Hepatocyte (in vitro differentiated cells): ENCODE measurements at regions not wholly inside any gene's neighbourhood (a gene's known extent, or its start where the extent isn't known, plus 50 kb on each side); places are given as distances from the start of the nearest gene placed in this dataset.

ENCODE experiments used
- DNase-seq: peaks from one replicate; pipeline ENCODE4 v3.0.0-alpha.2; 2016; ENCODE audit warnings: low spot score
- H2AFZ ChIP-seq: fragments of 200-600 bp; sonication (generic); 2 replicates; pipeline ENCODE4 v1.6.0; 2016; ENCODE audit warnings: antibody characterized with exemption, mild to moderate bottlenecking
- H3K27ac ChIP-seq: fragments of 200-600 bp; sonication (generic); 2 replicates; pipeline ENCODE4 v1.5.1; 2016; ENCODE audit warnings: mild to moderate bottlenecking
- H3K27me3 ChIP-seq: fragments of 200-600 bp; sonication (generic); 2 replicates; pipeline ENCODE4 v1.6.1; 2016
- H3K36me3 ChIP-seq: fragments of 200-600 bp; sonication (generic); replicated peaks from 2 replicates; pipeline ENCODE4 v1.5.1; 2016; ENCODE audit warnings: low read depth; ENCODE audit not compliant: insufficient read depth
- H3K4me1 ChIP-seq: fragments of 200-600 bp; sonication (generic); 2 replicates; pipeline ENCODE4 v1.5.1; 2016; ENCODE audit warnings: mild to moderate bottlenecking, moderate library complexity; ENCODE audit not compliant: insufficient read depth
- H3K4me2 ChIP-seq: fragments of 200-600 bp; sonication (generic); 2 replicates; pipeline ENCODE4 v1.6.0; 2016
- H3K4me3 ChIP-seq: fragments of 200-600 bp; sonication (generic); 2 replicates; pipeline ENCODE4 v1.5.1; 2016; ENCODE audit warnings: mild to moderate bottlenecking
- H3K79me2 ChIP-seq: fragments of 200-600 bp; sonication (generic); 2 replicates; pipeline ENCODE4 v1.6.0; 2017; ENCODE audit warnings: mild to moderate bottlenecking
- H3K9me2 ChIP-seq: fragments of 200-600 bp; sonication (generic); replicated peaks from 2 replicates; pipeline ENCODE4 v1.6.0; 2017; ENCODE audit warnings: mild to moderate bottlenecking; ENCODE audit not compliant: insufficient read depth
- H3K9me3 ChIP-seq: fragments of 200-600 bp; sonication (generic); 2 replicates; pipeline ENCODE4 v1.5.1; 2016; ENCODE audit warnings: low read depth, mild to moderate bottlenecking
- H4K20me1 ChIP-seq: fragments of 200-600 bp; sonication (generic); 2 replicates; pipeline ENCODE4 v1.6.0; 2016; ENCODE audit warnings: mild to moderate bottlenecking; ENCODE audit not compliant: insufficient read depth, poor library complexity, severe bottlenecking
- EZH2 ChIP-seq: fragments of 200-600 bp; sonication (generic); IDR thresholded peaks from 2 replicates; pipeline ENCODE4 v1.6.1; 2016; ENCODE audit warnings: antibody characterized with exemption, mild to moderate bottlenecking, borderline replicate concordance
- EZH2phosphoT487 ChIP-seq: fragments of 200-600 bp; sonication (generic); IDR thresholded peaks from one replicate; pipeline ENCODE4 v1.6.1; 2018; ENCODE audit warnings: antibody characterized with exemption, mild to moderate bottlenecking, low read depth, moderate library complexity; ENCODE audit not compliant: unreplicated experiment, severe bottlenecking
- WGBS: methylation state at CpG from one replicate; pipeline ENCODE4 v1.1.6; 2016; ENCODE audit warnings: low lambda C conversion rate; ENCODE audit errors: missing lambda C conversion rate; 5-methylcytosine and 5-hydroxymethylcytosine counted together
- TF ChIP-seq, protein P1 (sequence below): fragments of 200-600 bp; sonication (generic); IDR thresholded peaks from 2 replicates; pipeline ENCODE4 v1.5.1; 2016; ENCODE audit warnings: antibody characterized with exemption, mild to moderate bottlenecking; ENCODE audit not compliant: poor library complexity

- no peak overlapping the region for H3K4me2 ChIP-seq
- no peak for DNase-seq
- H3K4me1 ChIP-seq, result no peaks in the 10 kb centered on the region
- no peaks in the 10 kb centered on the region for H4K20me1 ChIP-seq
- no peak overlapping the region for H3K4me3 ChIP-seq
- WGBS, result 87% methylated on average over 1 of the region's 1 CpG
- peaks cover under 1% of the 10 kb centered on the region for H3K27me3 ChIP-seq
- TF ChIP-seq EZH2phosphoT487 (no peak), EZH2 (no peak)
- TF ChIP-seq, protein P1, sequence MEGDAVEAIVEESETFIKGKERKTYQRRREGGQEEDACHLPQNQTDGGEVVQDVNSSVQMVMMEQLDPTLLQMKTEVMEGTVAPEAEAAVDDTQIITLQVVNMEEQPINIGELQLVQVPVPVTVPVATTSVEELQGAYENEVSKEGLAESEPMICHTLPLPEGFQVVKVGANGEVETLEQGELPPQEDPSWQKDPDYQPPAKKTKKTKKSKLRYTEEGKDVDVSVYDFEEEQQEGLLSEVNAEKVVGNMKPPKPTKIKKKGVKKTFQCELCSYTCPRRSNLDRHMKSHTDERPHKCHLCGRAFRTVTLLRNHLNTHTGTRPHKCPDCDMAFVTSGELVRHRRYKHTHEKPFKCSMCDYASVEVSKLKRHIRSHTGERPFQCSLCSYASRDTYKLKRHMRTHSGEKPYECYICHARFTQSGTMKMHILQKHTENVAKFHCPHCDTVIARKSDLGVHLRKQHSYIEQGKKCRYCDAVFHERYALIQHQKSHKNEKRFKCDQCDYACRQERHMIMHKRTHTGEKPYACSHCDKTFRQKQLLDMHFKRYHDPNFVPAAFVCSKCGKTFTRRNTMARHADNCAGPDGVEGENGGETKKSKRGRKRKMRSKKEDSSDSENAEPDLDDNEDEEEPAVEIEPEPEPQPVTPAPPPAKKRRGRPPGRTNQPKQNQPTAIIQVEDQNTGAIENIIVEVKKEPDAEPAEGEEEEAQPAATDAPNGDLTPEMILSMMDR, result no peak
- no peaks in the 10 kb centered on the region for H3K9me2 ChIP-seq
- no peaks in the 10 kb centered on the region for H3K36me3 ChIP-seq
- no peak overlapping the region for H2AFZ ChIP-seq
- no peaks in the 10 kb centered on the region for H3K79me2 ChIP-seq
- H3K9me3 ChIP-seq, result no peaks in the 10 kb centered on the region
- no peak overlapping the region for H3K27ac ChIP-seq
These were observed 1275.9 kb downstream of the TYW1 start for GRCh38 chr7:68272507-68272906.

DNA sequence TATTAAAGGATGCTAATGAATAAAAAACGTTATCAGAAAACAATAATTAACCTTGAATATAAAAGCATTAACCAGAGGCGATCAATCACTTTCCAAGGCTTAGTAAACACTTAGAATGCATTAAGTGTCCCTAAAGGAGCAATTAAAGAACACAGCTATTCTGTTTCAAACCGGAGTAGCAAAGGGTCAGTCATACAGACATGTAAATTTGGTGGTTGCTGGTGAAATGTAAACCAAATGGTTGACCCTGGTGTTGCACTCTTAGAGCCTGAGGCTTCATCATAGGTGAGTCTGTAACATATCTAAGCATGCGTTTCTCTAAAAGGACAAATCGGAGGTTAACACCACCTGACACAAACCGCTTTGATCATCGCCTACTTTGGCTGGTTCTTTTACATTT is 1280.1 kb downstream of the TYW1 start:
- H3K36me3 ChIP-seq, result no peaks in the 10 kb centered on the region
- no peaks in the 10 kb centered on the region for H3K27me3 ChIP-seq
- TF ChIP-seq EZH2 (no peak), EZH2phosphoT487 (no peak)
- TF ChIP-seq, protein P1, result no peak
- no peak for DNase-seq
- H3K4me2 ChIP-seq, result no peak overlapping the region
- no peaks in the 10 kb centered on the region for H3K79me2 ChIP-seq
- no peaks in the 10 kb centered on the region for H3K9me2 ChIP-seq
- H3K9me3 ChIP-seq, result no peaks in the 10 kb centered on the region
- WGBS, result 75% methylated on average over 7 of the region's 7 CpGs
- H3K27ac ChIP-seq, result no peak overlapping the region
- no peaks in the 10 kb centered on the region for H4K20me1 ChIP-seq
- H3K4me3 ChIP-seq, result no peak overlapping the region
- H2AFZ ChIP-seq, result no peak overlapping the region
- H3K4me1 ChIP-seq, result no peaks in the 10 kb centered on the region

DNA sequence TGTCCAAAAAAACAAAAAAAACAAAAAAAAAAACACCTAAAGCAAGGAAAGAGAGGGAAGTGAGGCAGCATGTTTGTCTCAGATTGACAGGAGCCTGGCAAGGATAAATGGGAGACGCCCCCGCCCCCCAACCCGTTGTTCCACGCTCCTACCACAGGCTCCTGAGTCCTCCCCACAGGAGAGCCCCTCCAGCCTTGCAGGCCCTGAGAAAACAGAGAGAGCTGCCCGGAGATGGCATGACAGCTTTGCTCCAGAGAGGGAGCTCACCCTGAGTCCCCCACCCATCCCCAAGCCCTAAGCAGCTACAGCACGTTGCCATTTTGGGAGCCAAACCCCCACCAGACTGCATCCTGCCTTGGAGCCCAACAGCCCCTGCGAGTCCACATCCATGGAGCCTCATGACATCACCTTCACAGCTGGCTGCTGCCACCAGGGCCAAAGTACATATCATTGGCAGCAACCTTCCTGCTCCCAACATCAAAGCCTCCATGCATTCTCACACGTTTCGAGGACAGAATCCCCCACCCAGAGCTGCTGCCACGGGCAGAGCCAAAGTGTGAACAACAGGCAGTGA is 1283.3 kb downstream of the TYW1 start:
- Histone ChIP-seq H3K27ac (no peak overlapping the region), H3K4me1 (no peaks in the 10 kb centered on the region), H3K79me2 (no peaks in the 10 kb centered on the region), H3K27me3 (no peaks in the 10 kb centered on the region), H3K9me3 (no peaks in the 10 kb centered on the region), H3K4me3 (no peak overlapping the region), H3K4me2 (no peak overlapping the region), H2AFZ (no peak overlapping the region), H4K20me1 (no peaks in the 10 kb centered on the region), H3K36me3 (no peaks in the 10 kb centered on the region), H3K9me2 (no peaks in the 10 kb centered on the region)
- 78% methylated on average over 10 of the region's 10 CpGs for WGBS
- TF ChIP-seq EZH2 (no peak), EZH2phosphoT487 (no peak)
- TF ChIP-seq, protein P1, result no peak
- DNase-seq, result no peak
